Tibial nerve (tissue), 3 donors: ENCODE measurements at regions not wholly inside any gene's neighbourhood (a gene's known extent, or its start where the extent isn't known, plus 50 kb on each side); places are given as distances from the start of the nearest gene placed in this dataset.
"Not testable (repeated sequence)": the region's sequence is repeated elsewhere in the genome, so short reads cannot be mapped to it uniquely, and the experiment has no call there.

Source experiments
- CTCF ChIP-seq, 5 experiments: fragments of 200-600 bp in 3 of 5; fragments of 450-650 bp in 2 of 5; sonication (generic) in 3 of 5; IDR thresholded peaks; one replicate each; pipeline ENCODE4 v1.5.1; 2016 to 2019; ENCODE audit warnings: antibody characterized with exemption in 5 of 5, mild to moderate bottlenecking in 3 of 5, moderate library complexity in 2 of 5
- POLR2A ChIP-seq, 2 donors: fragments of 450-650 bp; IDR thresholded peaks; one replicate each; pipeline ENCODE4 v1.6.1; 2017; ENCODE audit warnings: antibody characterized with exemption in 2 of 2, mild to moderate bottlenecking in 2 of 2, moderate library complexity in 2 of 2

- TF ChIP-seq CTCF, POLR2A (IDR thresholded peaks at IDR 0.05): not testable (repeated sequence)
These were observed 455.0 kb downstream of the SOX11 start for GRCh38 chr2:6147215-6147614.
